Activated CD4-positive, alpha-beta memory T cell treated with anti-CD3 and anti-CD28 coated beads, Interleukin-2, amount 10 ng/mL, durations not matched to agents 7 days and 5 days (primary cell): ENCODE measurements at regions not wholly inside any gene's neighbourhood (a gene's known extent, or its start where the extent isn't known, plus 50 kb on each side); places are given as distances from the start of the nearest gene placed in this dataset.

Source experiments
- CTCF ChIA-PET: fragments of 350-600 bp; sonication (Branson Sonifier 250); formaldehyde crosslinking; loops from one replicate; lab custom pipeline; 2021; ENCODE audit warnings: antibody characterized with exemption, inconsistent platforms; lab: Charles Lee
- POLR2A ChIA-PET: fragments of 350-600 bp; sonication (Branson Sonifier 250); formaldehyde crosslinking; loops from one replicate; lab custom pipeline; 2021; ENCODE audit warnings: antibody characterized with exemption; lab: Charles Lee
- DNase-seq: peaks from one replicate; pipeline ENCODE4 v3.0.0-alpha.2; 2020
- H3K27ac Mint-ChIP-seq: one replicate; pipeline ENCODE4 v1.8.0; 2021; ENCODE audit warnings: mild to moderate bottlenecking, mixed read lengths
- H3K27me3 Mint-ChIP-seq: one replicate; pipeline ENCODE4 v1.8.0; 2021; ENCODE audit warnings: mixed read lengths
- H3K36me3 Mint-ChIP-seq: one replicate; pipeline ENCODE4 v1.8.0; 2021; ENCODE audit warnings: low read depth, mixed read lengths
- H3K4me1 Mint-ChIP-seq: one replicate; pipeline ENCODE4 v1.8.0; 2021; ENCODE audit warnings: mixed read lengths
- H3K4me3 Mint-ChIP-seq: one replicate; pipeline ENCODE4 v1.8.0; 2021; ENCODE audit warnings: mild to moderate bottlenecking, mixed read lengths
- H3K9me3 Mint-ChIP-seq: one replicate; pipeline ENCODE4 v1.8.0; 2021; ENCODE audit warnings: mixed read lengths

- Mint-ChIP-seq H3K36me3 (no peaks in the 10 kb centered on the region), H3K27ac (no peak overlapping the region), H3K4me1 (no peaks in the 10 kb centered on the region), H3K9me3 (peaks cover 3% of the 10 kb centered on the region), H3K4me3 (no peak overlapping the region), H3K27me3 (no peaks in the 10 kb centered on the region)
- CTCF ChIA-PET = no interaction called here
- DNase-seq = no peak
- POLR2A ChIA-PET = no interaction called here
These were observed 313.3 kb downstream of the FOXL1 start for GRCh38 chr16:86891631-86892030.

- Mint-ChIP-seq H3K27me3 (no peaks in the 10 kb centered on the region), H3K36me3 (no peaks in the 10 kb centered on the region), H3K4me3 (no peak overlapping the region), H3K9me3 (peaks cover 3% of the 10 kb centered on the region), H3K27ac (no peak overlapping the region), H3K4me1 (no peaks in the 10 kb centered on the region)
- ChIA-PET CTCF (no interaction called here), POLR2A (no interaction called here)
- DNase-seq = no peak
These were observed 314.2 kb downstream of the FOXL1 start for GRCh38 chr16:86892509-86892908.

GRCh38 chr16:86893506-86893905 lies 315.2 kb downstream of the FOXL1 start:
- no peak for DNase-seq
- Mint-ChIP-seq H3K4me3 (no peak overlapping the region), H3K4me1 (no peaks in the 10 kb centered on the region), H3K9me3 (peaks cover 3% of the 10 kb centered on the region), H3K27me3 (no peaks in the 10 kb centered on the region), H3K27ac (no peak overlapping the region), H3K36me3 (no peaks in the 10 kb centered on the region)
- CTCF ChIA-PET = no interaction called here
- POLR2A ChIA-PET = no interaction called here

- Mint-ChIP-seq H3K27ac (no peak overlapping the region), H3K27me3 (no peaks in the 10 kb centered on the region), H3K4me3 (no peak overlapping the region), H3K36me3 (no peaks in the 10 kb centered on the region), H3K9me3 (peaks cover under 1% of the 10 kb centered on the region), H3K4me1 (no peaks in the 10 kb centered on the region)
- ChIA-PET POLR2A (no interaction called here), CTCF (no interaction called here)
- DNase-seq = no peak
These were observed 315.7 kb downstream of the FOXL1 start for GRCh38 chr16:86894029-86894567.

GRCh38 chr16:86894925-86895324 lies 316.6 kb downstream of the FOXL1 start:
- no peaks in the 10 kb centered on the region for H3K9me3 Mint-ChIP-seq
- H3K36me3 Mint-ChIP-seq = no peaks in the 10 kb centered on the region
- H3K27ac Mint-ChIP-seq = no peak overlapping the region
- ChIA-PET POLR2A (no interaction called here), CTCF (no interaction called here)
- no peaks in the 10 kb centered on the region for H3K27me3 Mint-ChIP-seq
- H3K4me1 Mint-ChIP-seq = no peaks in the 10 kb centered on the region
- no peak for DNase-seq
- no peak overlapping the region for H3K4me3 Mint-ChIP-seq

- ChIA-PET POLR2A (no interaction called here), CTCF (no interaction called here)
- Mint-ChIP-seq H3K27ac (no peak overlapping the region), H3K9me3 (no peaks in the 10 kb centered on the region), H3K4me1 (no peaks in the 10 kb centered on the region), H3K4me3 (no peak overlapping the region), H3K36me3 (no peaks in the 10 kb centered on the region), H3K27me3 (no peaks in the 10 kb centered on the region)
- DNase-seq = no peak
These were observed 317.3 kb downstream of the FOXL1 start for GRCh38 chr16:86895606-86896005.

- no peaks in the 10 kb centered on the region for H3K27me3 Mint-ChIP-seq
- H3K36me3 Mint-ChIP-seq = no peaks in the 10 kb centered on the region
- no peaks in the 10 kb centered on the region for H3K4me1 Mint-ChIP-seq
- CTCF ChIA-PET = no interaction called here
- H3K27ac Mint-ChIP-seq = no peak overlapping the region
- no peaks in the 10 kb centered on the region for H3K9me3 Mint-ChIP-seq
- no peak overlapping the region for H3K4me3 Mint-ChIP-seq
- no peak for DNase-seq
- POLR2A ChIA-PET = no interaction called here
These were observed 318.6 kb downstream of the FOXL1 start for GRCh38 chr16:86896976-86897375.

- H3K9me3 Mint-ChIP-seq = no peaks in the 10 kb centered on the region
- H3K4me1 Mint-ChIP-seq = no peaks in the 10 kb centered on the region
- no peaks in the 10 kb centered on the region for H3K36me3 Mint-ChIP-seq
- no peak overlapping the region for H3K4me3 Mint-ChIP-seq
- no peak for DNase-seq
- no peak overlapping the region for H3K27ac Mint-ChIP-seq
- H3K27me3 Mint-ChIP-seq = no peaks in the 10 kb centered on the region
- ChIA-PET CTCF (no interaction called here), POLR2A (no interaction called here)
These were observed 319.1 kb downstream of the FOXL1 start for GRCh38 chr16:86897486-86897885.

- no peak overlapping the region for H3K27ac Mint-ChIP-seq
- CTCF ChIA-PET = no interaction called here
- H3K4me1 Mint-ChIP-seq = no peaks in the 10 kb centered on the region
- no peaks in the 10 kb centered on the region for H3K9me3 Mint-ChIP-seq
- POLR2A ChIA-PET = no interaction called here
- H3K27me3 Mint-ChIP-seq = no peaks in the 10 kb centered on the region
- H3K4me3 Mint-ChIP-seq = no peak overlapping the region
- no peaks in the 10 kb centered on the region for H3K36me3 Mint-ChIP-seq
- no peak for DNase-seq
These were observed 320.0 kb downstream of the FOXL1 start for GRCh38 chr16:86898386-86898785.

GRCh38 chr16:86899151-86899550 lies 320.8 kb downstream of the FOXL1 start:
- ChIA-PET CTCF (no interaction called here), POLR2A (no interaction called here)
- Mint-ChIP-seq H3K9me3 (no peaks in the 10 kb centered on the region), H3K27ac (no peak overlapping the region), H3K27me3 (no peaks in the 10 kb centered on the region), H3K36me3 (no peaks in the 10 kb centered on the region), H3K4me1 (no peaks in the 10 kb centered on the region), H3K4me3 (no peak overlapping the region)
- DNase-seq = no peak

- H3K36me3 Mint-ChIP-seq = no peaks in the 10 kb centered on the region
- POLR2A ChIA-PET = no interaction called here
These were observed 321.4 kb downstream of the FOXL1 start for GRCh38 chr16:86899757-86900156.

GRCh38 chr16:86901483-86901882 lies 323.1 kb downstream of the FOXL1 start:
- POLR2A ChIA-PET = no interaction called here
- H3K27me3 Mint-ChIP-seq = no peaks in the 10 kb centered on the region
- CTCF ChIA-PET = no interaction called here
- no peaks in the 10 kb centered on the region for H3K4me1 Mint-ChIP-seq
- no peak overlapping the region for H3K4me3 Mint-ChIP-seq
- no peaks in the 10 kb centered on the region for H3K9me3 Mint-ChIP-seq
- H3K36me3 Mint-ChIP-seq = no peaks in the 10 kb centered on the region
- H3K27ac Mint-ChIP-seq = no peak overlapping the region
- no peak for DNase-seq

More at GRCh38 chr16:86899757-86900156, 321.4 kb downstream of the FOXL1 start:
- Mint-ChIP-seq H3K9me3 (no peaks in the 10 kb centered on the region), H3K27me3 (no peaks in the 10 kb centered on the region), H3K4me1 (no peaks in the 10 kb centered on the region), H3K4me3 (no peak overlapping the region), H3K27ac (no peak overlapping the region)
- DNase-seq = no peak
- CTCF ChIA-PET = no interaction called here

- POLR2A ChIA-PET = no interaction called here
- DNase-seq = no peak
- Mint-ChIP-seq H3K9me3 (no peaks in the 10 kb centered on the region), H3K27me3 (no peaks in the 10 kb centered on the region), H3K36me3 (no peaks in the 10 kb centered on the region), H3K27ac (no peak overlapping the region), H3K4me1 (no peaks in the 10 kb centered on the region), H3K4me3 (no peak overlapping the region)
- CTCF ChIA-PET = no interaction called here
These were observed 324.3 kb downstream of the FOXL1 start for GRCh38 chr16:86902656-86903001.

GRCh38 chr16:86903068-86903467 lies 324.7 kb downstream of the FOXL1 start:
- ChIA-PET POLR2A (no interaction called here), CTCF (no interaction called here)
- no peaks in the 10 kb centered on the region for H3K9me3 Mint-ChIP-seq
- H3K27me3 Mint-ChIP-seq = no peaks in the 10 kb centered on the region
- no peaks in the 10 kb centered on the region for H3K36me3 Mint-ChIP-seq
- DNase-seq = no peak
- H3K27ac Mint-ChIP-seq = no peak overlapping the region
- H3K4me3 Mint-ChIP-seq = no peak overlapping the region
- H3K4me1 Mint-ChIP-seq = no peaks in the 10 kb centered on the region
